DMS153 treated with DMSO at 0.1 percent for 48 hours (cell line): ENCODE measurements at regions not wholly inside any gene's neighbourhood (a gene's known extent, or its start where the extent isn't known, plus 50 kb on each side); places are given as distances from the start of the nearest gene placed in this dataset.

Source experiments
- DNase-seq: peaks from one replicate; lab custom pipeline; 2025; ENCODE audit not compliant: unreplicated experiment; lab: John Stamatoyannopoulos, UW

GRCh38 chr6:84280639-84281038 is 53.2 kb upstream of the CEP162 start:
- no peak for DNase-seq

GRCh38 chr6:84280030-84280429 is 52.6 kb upstream of the CEP162 start:
- no peak for DNase-seq

- no peak for DNase-seq
Observed at GRCh38 chr6:84278321-84278998, 51.0 kb upstream of the CEP162 start.
